Trophoblast cell (in vitro differentiated cells and primary cell): ENCODE measurements at regions not wholly inside any gene's neighbourhood (a gene's known extent, or its start where the extent isn't known, plus 50 kb on each side); places are given as distances from the start of the nearest gene placed in this dataset.
A peak's percentile ranks its signal among the peaks of the same experiment; 100 is the strongest.
"Not testable (repeated sequence)": the region's sequence is repeated elsewhere in the genome, so short reads cannot be mapped to it uniquely, and the experiment has no call there.

Experiments used
- DNase-seq, 2 donors: peaks; one replicate each; pipeline ENCODE4 v3.0.0-alpha.2; 2016
- H2AFZ ChIP-seq: 2 replicates; pipeline ENCODE4 v1.6.1; 2013; ENCODE audit warnings: low read length, moderate library complexity, mild to moderate bottlenecking; ENCODE audit not compliant: insufficient read depth, poor library complexity
- H2AK5ac ChIP-seq: 2 replicates; pipeline ENCODE4 v1.6.1; 2013; ENCODE audit warnings: mild to moderate bottlenecking, low read length
- H2BK120ac ChIP-seq: 2 replicates; pipeline ENCODE4 v1.6.1; 2013; ENCODE audit warnings: low read length, mild to moderate bottlenecking, moderate library complexity; ENCODE audit not compliant: insufficient read depth, poor library complexity
- H2BK12ac ChIP-seq: 2 replicates; pipeline ENCODE4 v1.6.1; 2013; ENCODE audit warnings: mild to moderate bottlenecking, low read length, moderate library complexity
- H2BK5ac ChIP-seq: 2 replicates; pipeline ENCODE4 v1.6.1; 2013; ENCODE audit warnings: low read length, low read depth, moderate library complexity, mild to moderate bottlenecking; ENCODE audit not compliant: poor library complexity
- H3K14ac ChIP-seq: 2 replicates; pipeline ENCODE4 v1.6.1; 2013; ENCODE audit warnings: mild to moderate bottlenecking, low read length
- H3K18ac ChIP-seq: 2 replicates; pipeline ENCODE4 v1.6.1; 2013; ENCODE audit warnings: mild to moderate bottlenecking, low read length
- H3K23ac ChIP-seq: 2 replicates; pipeline ENCODE4 v1.6.1; 2013; ENCODE audit warnings: low read length
- H3K27ac ChIP-seq: 2 replicates; pipeline ENCODE4 v1.5.1; 2013; ENCODE audit warnings: low read depth, mild to moderate bottlenecking, inconsistent platforms, low read length, moderate library complexity
- H3K27me3 ChIP-seq: 2 replicates; pipeline ENCODE4 v1.6.1; 2013; ENCODE audit warnings: inconsistent platforms, mild to moderate bottlenecking, low read length, moderate library complexity; ENCODE audit not compliant: insufficient read depth
- H3K36me3 ChIP-seq, 2 experiments: 1 replicate in 1 of 2; 2 replicates in 1 of 2; pipeline ENCODE4 v1.6.1; 2013; ENCODE audit warnings: low read length in 2 of 2, mild to moderate bottlenecking in 2 of 2, moderate library complexity in 1 of 2; ENCODE audit not compliant: insufficient read depth in 2 of 2, control insufficient read depth in 1 of 2
- H3K4ac ChIP-seq: 2 replicates; pipeline ENCODE4 v1.6.1; 2013; ENCODE audit warnings: low read depth, mild to moderate bottlenecking, low read length, moderate library complexity
- H3K4me1 ChIP-seq, 2 experiments: 1 replicate in 1 of 2; 2 replicates in 1 of 2; pipeline ENCODE4 v1.6.1; 2013; ENCODE audit warnings: low read length in 2 of 2, mild to moderate bottlenecking in 2 of 2, moderate library complexity in 1 of 2; ENCODE audit not compliant: insufficient read depth in 2 of 2, control insufficient read depth in 1 of 2
- H3K4me2 ChIP-seq: 2 replicates; pipeline ENCODE4 v1.6.1; 2013; ENCODE audit warnings: inconsistent platforms, mild to moderate bottlenecking, low read length, moderate library complexity
- H3K4me3 ChIP-seq: 2 replicates; pipeline ENCODE4 v1.5.1; 2013; ENCODE audit warnings: mild to moderate bottlenecking, low read depth, low read length, inconsistent platforms
- H3K79me1 ChIP-seq: one replicate; pipeline ENCODE4 v1.6.1; 2013; ENCODE audit warnings: low read length
- H3K79me2 ChIP-seq: 2 replicates; pipeline ENCODE4 v1.6.1; 2013; ENCODE audit warnings: low read length, mild to moderate bottlenecking; ENCODE audit not compliant: control insufficient read depth, insufficient read depth, poor library complexity
- H3K9ac ChIP-seq: 2 replicates; pipeline ENCODE4 v1.6.1; 2013; ENCODE audit warnings: mild to moderate bottlenecking, low read length
- H3K9me3 ChIP-seq: 2 replicates; pipeline ENCODE4 v1.6.1; 2013; ENCODE audit warnings: low read depth, mild to moderate bottlenecking, control low read depth, inconsistent platforms, low read length; ENCODE audit not compliant: insufficient read depth
- H4K12ac ChIP-seq: 2 replicates; pipeline ENCODE4 v1.6.1; 2013; ENCODE audit warnings: low read depth, mild to moderate bottlenecking, low read length, moderate library complexity
- H4K8ac ChIP-seq: 2 replicates; pipeline ENCODE4 v1.6.1; 2013; ENCODE audit warnings: low read depth, mild to moderate bottlenecking, low read length, moderate library complexity
- H4K91ac ChIP-seq: one replicate; pipeline ENCODE4 v1.6.1; 2013; ENCODE audit warnings: low read depth, mild to moderate bottlenecking, low read length, moderate library complexity
- WGBS: extraction: QIAGEN DNeasy Blood & Tissue Kit; methylation state at CpG from one replicate; pipeline ENCODE4 v1.1.7; 2013; ENCODE audit warnings: missing lambda C conversion rate; ENCODE audit not compliant: insufficient read length, insufficient coverage; ENCODE audit errors: extremely low coverage; 5-methylcytosine and 5-hydroxymethylcytosine counted together

DNA sequence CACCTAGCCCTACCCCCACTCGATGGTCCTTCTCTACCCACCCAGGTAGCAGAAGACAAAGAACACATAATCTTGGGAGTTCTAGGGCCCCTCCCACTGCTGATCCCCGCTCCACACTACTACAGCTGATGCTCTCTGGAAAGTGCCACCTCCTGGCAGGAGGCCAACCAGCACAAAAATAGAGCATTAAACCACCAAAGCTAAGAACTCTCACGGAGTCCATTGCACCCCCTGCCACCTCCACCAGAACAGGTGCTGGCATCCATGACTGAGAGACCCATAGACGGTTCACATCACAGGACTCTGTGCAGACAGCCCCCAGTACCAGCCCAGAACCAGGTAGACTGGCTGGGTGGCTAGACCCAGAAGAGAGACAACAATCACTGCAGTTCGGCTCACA lies 575.5 kb downstream of the BNC2 start:
- H3K4me3 ChIP-seq = peak overlapping the region; percentile 1

DNA sequence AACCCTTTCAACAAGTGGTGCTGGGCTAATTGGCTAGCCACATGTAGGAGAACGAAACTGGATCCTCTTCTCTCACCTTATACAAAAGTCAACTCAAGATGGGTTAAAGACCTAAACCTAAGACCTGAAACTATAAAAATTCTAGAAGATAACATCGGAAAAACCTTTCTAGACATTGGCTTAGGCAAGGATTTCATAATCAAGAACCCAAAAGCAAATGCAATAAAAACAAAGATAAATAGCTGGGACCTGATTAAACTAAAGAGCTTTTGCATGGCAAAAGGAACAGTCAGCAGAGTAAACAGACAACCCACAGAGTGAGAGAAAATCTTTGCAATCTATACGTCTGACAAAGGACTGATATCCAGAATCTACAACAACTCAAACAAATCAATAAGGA lies 571.1 kb downstream of the BNC2 start:
- H3K27me3 ChIP-seq, H4K91ac ChIP-seq, H2AK5ac ChIP-seq, DNase-seq, H3K9ac ChIP-seq, H4K8ac ChIP-seq, H3K79me2 ChIP-seq, H3K4ac ChIP-seq, H3K23ac ChIP-seq, H4K12ac ChIP-seq, H2BK12ac ChIP-seq, H2BK120ac ChIP-seq, H2AFZ ChIP-seq, H3K14ac ChIP-seq, H3K4me2 ChIP-seq, H3K18ac ChIP-seq, H3K4me3 ChIP-seq, H3K36me3 ChIP-seq, H2BK5ac ChIP-seq, H3K9me3 ChIP-seq, H3K27ac ChIP-seq: not testable (repeated sequence)
- no CpG with 5 or more reads among the region's 3 CpGs for WGBS
- Histone ChIP-seq H3K79me1 (peaks cover 10% of the 10 kb centered on the region), H3K4me1 (peaks cover 6 to 10% of the 10 kb centered on the region in 2 experiments)

More for the DNA sequence above, 575.5 kb downstream of the BNC2 start:
- not testable (repeated sequence) for H2AK5ac ChIP-seq, H4K12ac ChIP-seq, H3K79me2 ChIP-seq, H3K14ac ChIP-seq, H3K79me1 ChIP-seq, DNase-seq, H2BK5ac ChIP-seq, H2BK12ac ChIP-seq, H2AFZ ChIP-seq, H3K27me3 ChIP-seq, H3K4ac ChIP-seq, H3K4me1 ChIP-seq, H3K9me3 ChIP-seq, H3K36me3 ChIP-seq, H3K9ac ChIP-seq, H3K4me2 ChIP-seq, H3K27ac ChIP-seq, H2BK120ac ChIP-seq, H3K18ac ChIP-seq, H3K23ac ChIP-seq, H4K91ac ChIP-seq, H4K8ac ChIP-seq
- WGBS = no CpG with 5 or more reads among the region's 5 CpGs

DNA sequence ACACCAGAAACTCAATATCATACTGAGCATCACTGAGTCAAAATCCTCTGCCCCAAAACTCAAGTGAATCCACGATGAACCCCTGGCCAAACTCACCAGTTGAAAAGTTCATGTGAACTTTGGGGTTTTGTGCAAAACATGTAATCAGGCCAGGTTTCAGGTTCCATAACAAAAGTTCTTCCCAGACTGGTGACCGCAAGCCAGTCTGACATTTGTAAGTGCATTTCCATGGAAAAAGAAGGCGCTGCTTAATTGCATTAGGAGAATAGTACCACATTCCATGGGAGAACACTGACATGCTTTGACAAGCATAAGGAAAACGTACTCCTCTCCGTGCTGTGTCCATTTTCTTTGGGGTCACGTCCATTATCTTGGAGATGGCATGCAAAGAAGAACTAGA lies 567.0 kb downstream of the BNC2 start:
- Histone ChIP-seq H4K12ac (no peak overlapping the region), H3K9me3 (no peaks in the 10 kb centered on the region), H3K79me1 (peaks cover 19% of the 10 kb centered on the region), H2AFZ (no peak overlapping the region), H3K27me3 (no peaks in the 10 kb centered on the region), H3K4me3 (no peak overlapping the region), H2BK12ac (peak overlapping the region; percentile 34), H4K8ac (no peak overlapping the region), H3K23ac (no peak overlapping the region), H3K4ac (no peak overlapping the region), H3K9ac (no peak overlapping the region), H3K4me2 (no peak overlapping the region), H3K79me2 (peaks cover 2% of the 10 kb centered on the region), H3K4me1 (peaks cover 11 to 20% of the 10 kb centered on the region in 2 experiments), H3K14ac (peak overlapping the region; percentile 24), H2BK5ac (peak overlapping the region; percentile 51), H2BK120ac (peak overlapping the region; percentile 10), H3K36me3 (no peaks in the 10 kb centered on the region), H3K18ac (no peak overlapping the region), H2AK5ac (no peak overlapping the region), H3K27ac (peak overlapping the region; percentile 75), H4K91ac (peak overlapping the region; percentile 58)
- WGBS = no CpG with 5 or more reads among the region's 6 CpGs
- DNase-seq = no peak

DNA sequence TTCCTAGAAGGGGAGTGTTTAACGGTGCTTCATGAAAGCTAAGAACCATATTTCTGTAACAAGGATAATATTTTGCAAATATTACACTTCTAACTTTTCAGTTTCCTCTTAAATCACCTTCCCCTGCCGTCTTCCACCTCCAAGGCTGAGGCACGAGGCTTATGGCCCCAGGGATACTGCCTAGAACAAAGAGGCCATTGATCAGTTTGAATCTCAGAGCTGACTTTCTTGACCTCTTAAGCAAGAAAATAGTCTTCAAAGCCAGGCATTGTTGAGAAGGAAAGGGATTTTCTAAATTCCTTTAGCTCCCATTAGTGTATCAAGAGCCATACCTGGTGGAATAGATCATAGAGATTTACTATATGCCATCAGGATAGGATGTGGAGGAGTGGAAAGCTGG lies 566.2 kb downstream of the BNC2 start:
- Histone ChIP-seq H2BK5ac (no peak overlapping the region), H2AK5ac (no peak overlapping the region), H2AFZ (no peak overlapping the region), H3K79me2 (peaks cover 2% of the 10 kb centered on the region), H4K91ac (peak overlapping the region; percentile 95), H3K27ac (peak overlapping the region; percentile 74), H3K4me2 (no peak overlapping the region), H3K4me3 (no peak overlapping the region), H3K9me3 (no peaks in the 10 kb centered on the region), H3K18ac (no peak overlapping the region), H3K14ac (no peak overlapping the region), H3K79me1 (peaks cover 19% of the 10 kb centered on the region), H3K36me3 (no peaks in the 10 kb centered on the region), H2BK12ac (no peak overlapping the region), H2BK120ac (no peak overlapping the region), H3K27me3 (no peaks in the 10 kb centered on the region), H4K8ac (no peak overlapping the region), H3K4ac (no peak overlapping the region), H3K9ac (no peak overlapping the region), H3K4me1 (peaks cover 11 to 20% of the 10 kb centered on the region in 2 experiments), H3K23ac (no peak overlapping the region), H4K12ac (no peak overlapping the region)
- DNase-seq = peak; percentile 6 to 40
- WGBS = no CpG with 5 or more reads among the region's 3 CpGs
